Heart right ventricle (tissue), 16 donors: ENCODE measurements at regions not wholly inside any gene's neighbourhood (a gene's known extent, or its start where the extent isn't known, plus 50 kb on each side); places are given as distances from the start of the nearest gene placed in this dataset.

Experiments
- ATAC-seq, 8 donors: fragments of 200-7000 bp; cut with Tn5 transposase; one replicate each; pipeline ENCODE4 v1.9.1; 2020; ENCODE audit warnings: mild to moderate bottlenecking in 8 of 8, moderate library complexity in 8 of 8, moderate number of reproducible peaks in 1 of 8
- DNase-seq, 2 donors: peaks; one replicate each; pipeline ENCODE4 v3.0.0-alpha.2; 2020
- H3K27ac ChIP-seq, 10 donors: fragments of 200-600 bp; sonication (generic) in 2 of 10; one replicate each; pipeline versions ENCODE4 v1.5.0 to v1.8.0; 2020 to 2022; ENCODE audit warnings: mild to moderate bottlenecking in 3 of 10
- H3K27me3 ChIP-seq, 7 donors: fragments of 200-600 bp; one replicate each; pipeline ENCODE4 v1.8.0; 2021 to 2022; ENCODE audit warnings: mild to moderate bottlenecking in 2 of 7
- H3K36me3 ChIP-seq, 9 donors: fragments of 200-600 bp; sonication (generic) in 1 of 9; one replicate each; pipeline versions ENCODE4 v1.5.0 to v1.8.0; 2020 to 2022; ENCODE audit warnings: mild to moderate bottlenecking in 2 of 9
- H3K4me1 ChIP-seq, 9 donors: fragments of 200-600 bp; sonication (generic) in 1 of 9; one replicate each; pipeline versions ENCODE4 v1.5.0 to v1.8.0; 2020 to 2022; ENCODE audit warnings: mild to moderate bottlenecking in 4 of 9
- H3K4me3 ChIP-seq, 10 donors: fragments of 200-600 bp; sonication (generic) in 2 of 10; one replicate each; pipeline versions ENCODE4 v1.5.0 to v1.8.0; 2020 to 2022; ENCODE audit warnings: mild to moderate bottlenecking in 7 of 10, moderate library complexity in 2 of 10
- H3K9me3 ChIP-seq, 11 donors: fragments of 200-600 bp in 10 of 11; sonication (generic) in 2 of 11; one replicate each; pipeline versions ENCODE4 v1.5.0 to v1.8.0; 2013 to 2022; ENCODE audit warnings: mild to moderate bottlenecking in 2 of 11, control low read depth in 1 of 11, moderate library complexity in 1 of 11
- WGBS, 2 donors: extraction: QIAGEN DNeasy Blood & Tissue Kit; methylation state at CpG; one replicate each; pipeline ENCODE4 v1.1.7; 2013; ENCODE audit warnings: inconsistent platforms in 1 of 2; 5-methylcytosine and 5-hydroxymethylcytosine counted together
- intact Hi-C, 10 donors: fragments of 100-400 bp; cut with DNase I; formaldehyde crosslinking; loops; one replicate each; pipeline versions ENCODE4 v1.11.1 to v1.14.2; 2022
- TF ChIP-seq, protein P1 (sequence below), 9 donors: fragments of 200-600 bp; sonication (generic) in 2 of 9; IDR thresholded peaks; one replicate each; pipeline versions ENCODE4 v1.5.0 to v1.8.0; 2021 to 2022; ENCODE audit warnings: antibody characterized with exemption in 9 of 9, mild to moderate bottlenecking in 5 of 9, moderate library complexity in 1 of 9
- donor health status: Arrhythmogenic right ventricular cardiomyopathy.
- donor health status: ischemic (EF 13 %, LVEDD 7.1; RV severe dilation, severe dysfunction).
- donor health status: healthy with polysubstance abuse.
- donor health status: DM: no; HTN: yes; CAD: no.
- donor health status: DM: no; HTN: no; CAD: no.
- donor health status: ischemic (EF 25% LVEDD 6.9; RV normal size, moderate dysfunction).
- donor health status: ischemic (EF 25% LVEDD 5.7; RV mildly dilated, moderate dysfunction).
- donor health status: healthy.
- donor health status: DM: yes; HTN: yes; CAD: no.
- donor health status: Ischemic cardiomyopathy.
- donor health status: ischemic (EF 35%, LVEDD 5.7; RV mildly dilated, moderate dysfunction).
- donor health status: nonischemic (EF 11% LVEDD 7.7; RV severe dilation, severe dysfunction).
- donor health status: DM: yes; HTN: yes; CAD: no.
- donor health status: PGD.
- donor health status: ischemic (EF 29% LVEDD 5.4; RV normal size, mild dysfunction).
- donor health status: nonischemic (EF 23%, LVEDD 6.1; RV moderate dilation, normal function).

DNA sequence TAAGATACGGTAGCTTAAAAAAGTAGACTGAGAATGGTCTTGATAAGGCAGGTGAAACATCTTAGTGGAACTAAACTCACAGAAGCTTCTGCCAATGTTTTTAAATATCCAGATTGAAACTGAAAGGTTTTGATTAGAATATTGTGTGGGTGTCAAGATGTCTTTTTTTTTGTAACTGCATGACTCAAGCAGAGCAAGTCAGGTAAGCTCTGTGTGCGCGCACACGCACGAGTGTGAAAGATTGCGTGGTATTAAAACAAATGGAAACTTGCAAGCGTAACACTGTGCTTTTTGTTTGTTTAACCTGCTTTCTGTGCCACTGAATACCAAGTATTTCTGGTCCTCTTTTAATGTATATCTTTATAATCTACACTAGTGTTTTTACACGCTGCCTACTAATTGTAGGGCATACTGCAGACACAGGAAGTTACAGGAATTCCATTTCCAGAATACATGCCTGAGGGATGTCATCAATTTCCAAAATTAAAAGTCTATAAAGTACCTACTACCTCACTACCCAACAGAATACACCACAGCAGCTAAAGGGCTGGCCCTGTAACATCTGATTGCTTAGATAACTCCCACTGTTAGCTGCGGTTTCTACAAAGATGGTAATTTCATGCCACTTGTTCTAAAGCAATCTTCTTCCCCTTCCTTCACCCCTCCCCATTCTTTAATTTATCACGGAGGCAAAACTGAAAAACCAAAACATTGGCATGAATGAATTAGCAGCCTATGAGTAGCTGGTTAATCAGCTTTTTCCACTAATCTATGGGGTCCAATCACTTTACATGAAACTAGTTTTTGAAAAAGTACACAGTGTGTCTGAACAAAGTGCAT, 472.8 kb downstream of the SHQ1 start:
- H3K36me3 ChIP-seq: peaks cover 0 to 39% (median 18%) of the 10 kb centered on the region in 9 donors
- ATAC-seq (no peak), DNase-seq (no peak)
- H3K9me3 ChIP-seq: no peaks in the 10 kb centered on the region
- no peaks in the 10 kb centered on the region for H3K27me3 ChIP-seq
- H3K4me3 ChIP-seq: no peak overlapping the region
- H3K27ac ChIP-seq: no peak overlapping the region
- peaks cover 0 to 29% (median 10%) of the 10 kb centered on the region in 9 donors for H3K4me1 ChIP-seq
- intact Hi-C loops: loop anchor here in 1 of 10 donors (2.0 kb wide), 1 partner anchor 53 kb away; no protein-coding TSS in a partner anchor
- 89 to 92% methylated on average over 10 of the region's 10 CpGs for WGBS, 2 donors
- TF ChIP-seq, protein P1, sequence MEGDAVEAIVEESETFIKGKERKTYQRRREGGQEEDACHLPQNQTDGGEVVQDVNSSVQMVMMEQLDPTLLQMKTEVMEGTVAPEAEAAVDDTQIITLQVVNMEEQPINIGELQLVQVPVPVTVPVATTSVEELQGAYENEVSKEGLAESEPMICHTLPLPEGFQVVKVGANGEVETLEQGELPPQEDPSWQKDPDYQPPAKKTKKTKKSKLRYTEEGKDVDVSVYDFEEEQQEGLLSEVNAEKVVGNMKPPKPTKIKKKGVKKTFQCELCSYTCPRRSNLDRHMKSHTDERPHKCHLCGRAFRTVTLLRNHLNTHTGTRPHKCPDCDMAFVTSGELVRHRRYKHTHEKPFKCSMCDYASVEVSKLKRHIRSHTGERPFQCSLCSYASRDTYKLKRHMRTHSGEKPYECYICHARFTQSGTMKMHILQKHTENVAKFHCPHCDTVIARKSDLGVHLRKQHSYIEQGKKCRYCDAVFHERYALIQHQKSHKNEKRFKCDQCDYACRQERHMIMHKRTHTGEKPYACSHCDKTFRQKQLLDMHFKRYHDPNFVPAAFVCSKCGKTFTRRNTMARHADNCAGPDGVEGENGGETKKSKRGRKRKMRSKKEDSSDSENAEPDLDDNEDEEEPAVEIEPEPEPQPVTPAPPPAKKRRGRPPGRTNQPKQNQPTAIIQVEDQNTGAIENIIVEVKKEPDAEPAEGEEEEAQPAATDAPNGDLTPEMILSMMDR (IDR thresholded peaks at IDR 0.05): no peak

DNA sequence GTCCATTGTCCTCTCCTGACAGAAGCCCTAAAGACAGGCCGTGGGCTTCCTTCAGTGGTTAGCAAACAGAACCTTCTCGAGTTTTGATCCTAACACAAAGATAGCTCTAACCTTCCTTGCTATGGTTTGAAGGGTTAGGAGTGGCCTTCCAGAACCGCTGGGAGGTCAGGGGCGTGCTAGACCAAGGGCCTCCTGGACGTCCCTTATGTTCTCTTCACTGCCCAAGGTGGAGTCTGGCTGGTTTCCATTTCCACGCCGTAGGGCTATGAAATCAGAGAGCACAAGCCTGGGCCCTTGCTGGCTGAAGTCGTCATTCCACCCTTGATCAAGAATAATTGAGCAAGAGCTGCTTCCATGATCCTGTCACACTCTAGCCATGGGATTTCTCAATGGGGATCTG, 475.1 kb downstream of the SHQ1 start:
- no peaks in the 10 kb centered on the region for H3K27me3 ChIP-seq
- ATAC-seq (peak in 1 of 8 donors; percentile 34), DNase-seq (no peak)
- intact Hi-C loops: no loop called here
- H3K4me1 ChIP-seq: peaks cover 0 to 16% (median 0%) of the 10 kb centered on the region in 9 donors
- H3K4me3 ChIP-seq: no peak overlapping the region
- peaks cover 0 to 28% (median 10%) of the 10 kb centered on the region in 9 donors for H3K36me3 ChIP-seq
- no peak overlapping the region for H3K27ac ChIP-seq
- TF ChIP-seq, protein P1 (IDR thresholded peaks at IDR 0.05): no peak
- WGBS, 2 donors: 96 to 97% methylated on average over 8 of the region's 8 CpGs
- H3K9me3 ChIP-seq: no peaks in the 10 kb centered on the region

DNA sequence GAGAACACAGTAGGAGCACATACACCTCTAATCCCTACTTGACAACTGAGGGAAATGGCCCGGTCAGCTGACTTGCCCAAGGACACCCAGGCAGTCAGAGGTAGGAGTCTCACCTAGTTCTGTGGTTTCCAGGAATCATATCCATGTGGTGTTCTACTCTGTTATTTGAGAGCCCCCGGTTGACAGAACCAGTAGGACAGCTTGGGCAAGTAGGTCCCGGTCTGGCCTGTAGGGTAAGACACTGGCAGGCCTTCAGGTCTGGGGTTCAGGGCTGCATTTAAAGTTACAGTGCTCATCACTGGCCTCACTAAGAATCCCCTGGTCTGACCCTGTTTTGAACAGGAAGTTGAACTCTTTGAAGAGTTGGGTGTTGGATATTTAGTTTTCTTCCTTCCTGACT, 476.1 kb downstream of the SHQ1 start:
- Histone ChIP-seq H3K4me1 (peaks cover 0 to 15% (median 0%) of the 10 kb centered on the region in 9 donors), H3K27ac (no peak overlapping the region), H3K9me3 (no peaks in the 10 kb centered on the region), H3K4me3 (no peak overlapping the region), H3K36me3 (peaks cover 0 to 18% (median 5%) of the 10 kb centered on the region in 9 donors), H3K27me3 (no peaks in the 10 kb centered on the region)
- ATAC-seq (no peak), DNase-seq (no peak)
- TF ChIP-seq, protein P1 (IDR thresholded peaks at IDR 0.05): no peak
- intact Hi-C loops: no loop called here
- 85% methylated on average over 3 of the region's 3 CpGs for WGBS, 2 donors

DNA sequence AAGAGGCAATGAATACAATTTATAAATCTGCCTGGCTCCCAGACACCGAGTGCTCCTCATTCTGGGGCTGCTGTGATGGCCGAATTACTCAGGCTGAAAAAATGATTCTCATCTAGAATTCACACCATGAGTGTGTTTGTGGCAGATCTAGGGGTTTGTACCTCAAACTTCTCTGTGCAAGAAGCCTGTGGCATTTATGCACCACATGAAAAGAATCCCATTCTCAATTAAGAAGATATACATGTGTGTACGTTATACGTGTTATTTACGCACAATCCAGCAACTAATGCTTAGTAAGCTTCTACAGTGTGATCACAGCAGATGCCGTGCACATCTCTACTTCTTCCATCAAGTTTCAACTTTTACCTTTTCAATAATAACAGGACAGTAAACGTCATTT, 476.8 kb downstream of the SHQ1 start:
- ATAC-seq: no peak
- 93% methylated on average over 7 of the region's 7 CpGs for WGBS, 2 donors
- H3K4me3 ChIP-seq: no peak overlapping the region
- DNase-seq: no peak
- peaks cover 0 to 12% (median 0%) of the 10 kb centered on the region in 9 donors for H3K4me1 ChIP-seq
- H3K36me3 ChIP-seq: peaks cover 0 to 12% (median 0%) of the 10 kb centered on the region in 9 donors
- intact Hi-C loops: no loop called here
- H3K9me3 ChIP-seq: no peaks in the 10 kb centered on the region
- H3K27me3 ChIP-seq: no peaks in the 10 kb centered on the region
- no peak overlapping the region for H3K27ac ChIP-seq
- TF ChIP-seq, protein P1 (IDR thresholded peaks at IDR 0.05): no peak
